Stimulated activated naive CD8-positive, alpha-beta T cell treated with anti-CD3 and anti-CD28 coated beads, Interleukin-15, amount 100 ng/mL, for 72 hours (primary cell): ENCODE measurements at regions not wholly inside any gene's neighbourhood (a gene's known extent, or its start where the extent isn't known, plus 50 kb on each side); places are given as distances from the start of the nearest gene placed in this dataset.

Source experiments
- ATAC-seq: fragments of 150-1000 bp; cut with Tn5 transposase; 2 replicates; pipeline ENCODE4 v1.10.0; 2021; ENCODE audit warnings: mild to moderate bottlenecking, moderate library complexity
- DNase-seq, 2 donors: peaks; one replicate each; pipeline ENCODE4 v3.0.0; 2021 to 2022
- H3K27ac Mint-ChIP-seq, 2 donors: one replicate each; pipeline ENCODE4 v1.8.0; 2022; ENCODE audit warnings: mild to moderate bottlenecking in 2 of 2, mixed read lengths in 2 of 2, moderate library complexity in 2 of 2
- H3K27me3 Mint-ChIP-seq: one replicate; pipeline ENCODE4 v1.8.0; 2022; ENCODE audit warnings: mixed read lengths
- H3K4me1 Mint-ChIP-seq: one replicate; pipeline ENCODE4 v1.8.0; 2022; ENCODE audit warnings: mild to moderate bottlenecking, mixed read lengths
- H3K4me3 Mint-ChIP-seq, 2 donors: one replicate each; pipeline ENCODE4 v1.8.0; 2022; ENCODE audit warnings: mild to moderate bottlenecking in 2 of 2, mixed read lengths in 2 of 2, moderate library complexity in 1 of 2
- H3K9me3 Mint-ChIP-seq, 2 donors: one replicate each; pipeline ENCODE4 v1.8.0; 2022; ENCODE audit warnings: mixed read lengths in 2 of 2

DNA sequence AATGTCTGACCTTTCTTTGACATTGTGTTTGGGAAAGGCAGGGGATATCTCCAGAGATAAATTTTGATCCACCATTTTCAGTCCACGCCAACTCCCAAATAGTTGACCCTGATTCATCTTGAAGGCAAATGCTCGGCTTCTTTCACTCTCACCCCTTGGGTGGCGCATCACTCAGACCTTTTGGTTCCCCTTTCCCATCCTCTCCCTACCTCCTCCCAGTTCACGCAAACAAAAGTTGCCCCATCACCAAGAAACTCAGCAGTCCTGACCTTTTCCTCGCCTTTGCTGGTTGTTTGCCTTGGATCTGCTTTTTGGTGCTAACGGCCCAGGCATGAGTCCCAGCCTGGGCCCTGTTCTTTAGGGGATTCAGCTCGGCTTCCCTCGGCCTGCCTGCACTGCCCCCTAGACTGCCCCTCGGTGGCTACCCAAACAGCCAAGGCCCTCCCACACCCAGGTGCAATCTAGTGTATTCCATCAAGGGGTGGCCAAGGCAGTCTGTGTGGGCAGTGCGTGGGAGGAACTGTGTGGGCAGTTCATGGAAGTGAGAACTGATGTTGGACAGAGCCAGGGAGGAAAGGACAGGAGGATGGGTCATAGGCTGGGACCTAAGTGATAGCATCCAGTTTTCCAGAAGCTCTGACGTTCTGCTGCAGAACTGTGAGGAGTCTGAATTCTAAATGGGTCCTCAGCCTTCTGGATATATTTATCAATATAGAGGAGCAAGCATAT is 255.7 kb downstream of the DLEU7 start:
- Mint-ChIP-seq H3K4me1 (peaks cover 28% of the 10 kb centered on the region), H3K27ac (peak overlapping the region in 1 of 2 donors; percentile 77), H3K9me3 (no peaks in the 10 kb centered on the region), H3K4me3 (no peak overlapping the region), H3K27me3 (no peaks in the 10 kb centered on the region)
- ATAC-seq (no peak), DNase-seq (no peak)

DNA sequence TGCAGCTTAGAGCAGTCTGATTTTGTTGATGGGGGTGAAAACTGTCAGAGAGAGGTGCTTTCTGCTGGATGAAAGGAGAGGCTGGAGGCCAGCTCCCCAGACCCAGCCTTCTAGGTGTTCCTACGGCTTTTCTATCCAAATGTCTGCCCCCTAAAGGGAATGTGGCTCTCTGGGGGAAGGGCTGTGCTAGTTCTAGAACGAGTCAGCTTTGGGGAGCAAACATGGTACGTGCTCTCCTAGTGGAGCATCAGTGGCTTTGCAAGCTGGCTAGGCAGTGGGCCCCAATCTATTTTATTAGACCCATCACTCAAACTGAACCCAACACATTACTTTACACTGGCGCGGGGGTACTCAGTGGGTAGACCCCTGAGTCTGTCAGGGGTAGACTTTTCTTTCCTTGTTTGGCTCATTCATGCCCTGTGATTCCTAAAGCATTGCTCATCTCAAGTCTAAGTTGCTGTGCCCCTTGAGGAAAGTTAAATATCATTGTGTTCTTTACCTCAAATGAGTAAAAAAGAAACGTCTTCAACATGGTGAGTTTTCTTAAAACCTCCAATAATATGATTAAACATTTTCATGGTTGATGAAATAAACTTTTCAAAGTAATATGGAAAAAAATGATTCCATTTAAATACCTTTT is 254.9 kb downstream of the DLEU7 start:
- Mint-ChIP-seq H3K27me3 (no peaks in the 10 kb centered on the region), H3K27ac (no peak overlapping the region), H3K9me3 (no peaks in the 10 kb centered on the region), H3K4me3 (no peak overlapping the region), H3K4me1 (peaks cover 36% of the 10 kb centered on the region)
- DNase-seq: no peak
- no peak for ATAC-seq

DNA sequence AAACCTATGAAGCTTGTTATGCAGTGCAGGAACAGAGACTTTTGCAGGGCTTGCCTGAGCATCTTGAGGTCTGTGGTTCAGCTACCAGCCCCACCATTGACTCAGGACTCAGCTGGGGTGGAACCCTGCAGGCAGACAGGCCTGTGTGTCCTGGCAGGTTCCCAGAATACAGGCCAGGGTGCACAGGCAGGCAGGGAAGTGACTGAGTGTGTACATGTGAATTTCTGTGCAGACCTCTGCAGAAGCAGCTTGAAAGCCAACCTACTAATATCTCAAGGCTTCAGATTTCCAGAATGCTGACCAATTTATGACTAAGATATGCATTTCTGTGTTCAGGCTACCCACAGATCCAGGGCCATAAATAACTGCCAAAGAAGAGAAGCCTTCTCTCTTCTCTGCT is 254.4 kb downstream of the DLEU7 start:
- Mint-ChIP-seq H3K27ac (no peak overlapping the region), H3K9me3 (no peaks in the 10 kb centered on the region), H3K27me3 (no peaks in the 10 kb centered on the region), H3K4me3 (no peak overlapping the region), H3K4me1 (peaks cover 38% of the 10 kb centered on the region)
- DNase-seq (no peak), ATAC-seq (peak; percentile 25)

DNA sequence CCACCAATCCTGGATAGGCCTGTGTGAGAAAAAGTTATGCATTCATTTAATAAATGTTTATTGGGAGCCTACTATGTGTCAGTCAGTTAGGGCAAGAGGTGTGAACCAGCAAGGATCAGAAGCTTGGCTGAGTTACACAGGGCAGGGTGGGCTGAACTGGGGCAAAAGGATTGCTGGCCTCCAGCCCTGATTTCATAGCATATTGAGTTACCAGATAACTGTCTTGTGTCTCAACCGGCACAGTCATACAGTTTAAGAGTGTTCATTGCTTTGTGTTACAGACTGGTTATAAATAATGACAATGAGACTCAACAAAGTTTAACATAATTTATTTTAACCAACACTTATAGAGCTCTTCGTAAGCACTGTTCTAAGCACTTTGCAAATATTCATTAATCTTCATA is 253.8 kb downstream of the DLEU7 start:
- Mint-ChIP-seq H3K27ac (no peak overlapping the region), H3K4me3 (no peak overlapping the region), H3K4me1 (peaks cover 40% of the 10 kb centered on the region), H3K27me3 (no peaks in the 10 kb centered on the region), H3K9me3 (no peaks in the 10 kb centered on the region)
- ATAC-seq (no peak), DNase-seq (no peak)

DNA sequence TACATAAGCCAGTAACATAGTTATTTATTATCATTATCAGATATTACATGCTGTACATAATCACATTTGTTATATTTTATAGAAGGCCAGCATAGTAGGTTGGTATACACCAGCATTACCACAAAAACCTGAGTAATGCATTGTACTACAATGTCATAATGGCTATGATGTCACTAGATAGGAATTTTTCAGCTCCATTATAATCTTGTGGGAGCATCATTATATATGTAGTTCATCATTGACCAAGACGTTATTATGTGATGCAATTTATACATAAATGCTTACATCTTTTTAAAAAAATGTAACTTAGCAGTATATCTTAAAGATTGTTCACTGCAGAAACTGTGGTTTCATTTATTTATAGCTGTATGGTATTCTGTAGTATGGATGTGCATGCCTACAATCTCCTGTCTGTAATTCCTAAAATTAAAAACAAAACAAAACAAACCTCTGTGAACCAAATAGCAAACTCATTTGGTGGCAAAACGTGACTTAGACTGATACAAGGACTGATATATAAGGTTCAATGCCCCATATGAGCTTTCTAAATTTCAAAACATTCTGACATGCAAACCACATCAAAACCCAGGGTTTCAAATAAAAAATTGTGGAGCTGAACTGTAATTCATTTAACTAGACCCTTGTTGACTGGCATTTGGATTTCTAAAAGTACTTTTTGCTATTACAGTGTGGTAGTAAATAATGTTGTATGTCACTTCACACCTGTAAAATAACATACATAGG is 250.9 kb downstream of the DLEU7 start:
- no peak for DNase-seq
- Mint-ChIP-seq H3K27me3 (no peaks in the 10 kb centered on the region), H3K9me3 (no peaks in the 10 kb centered on the region), H3K4me1 (peaks cover 65% of the 10 kb centered on the region), H3K27ac (no peak overlapping the region), H3K4me3 (no peak overlapping the region)
- ATAC-seq: no peak

DNA sequence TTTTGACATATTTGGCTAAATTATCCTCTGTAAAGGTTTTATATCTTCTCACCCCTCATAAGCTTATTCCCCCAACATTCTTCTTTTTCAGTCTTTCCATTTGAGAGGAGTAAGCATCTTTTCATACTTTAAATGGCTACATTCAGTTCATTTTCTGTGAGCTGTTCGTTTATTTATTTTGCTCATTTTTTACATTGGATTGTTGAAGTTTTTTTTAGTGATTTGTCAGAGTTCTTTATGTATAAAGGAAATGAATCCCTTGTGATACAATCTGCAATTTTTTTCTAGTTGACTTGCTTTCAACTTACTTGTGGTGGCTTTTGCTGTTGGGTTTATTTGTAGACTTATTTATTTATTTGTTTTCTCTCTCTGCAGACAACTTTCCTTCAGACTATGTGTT is 250.3 kb downstream of the DLEU7 start:
- Mint-ChIP-seq H3K4me3 (no peak overlapping the region), H3K9me3 (no peaks in the 10 kb centered on the region), H3K27ac (no peak overlapping the region), H3K4me1 (peaks cover 65% of the 10 kb centered on the region), H3K27me3 (no peaks in the 10 kb centered on the region)
- ATAC-seq: no peak
- DNase-seq: no peak

DNA sequence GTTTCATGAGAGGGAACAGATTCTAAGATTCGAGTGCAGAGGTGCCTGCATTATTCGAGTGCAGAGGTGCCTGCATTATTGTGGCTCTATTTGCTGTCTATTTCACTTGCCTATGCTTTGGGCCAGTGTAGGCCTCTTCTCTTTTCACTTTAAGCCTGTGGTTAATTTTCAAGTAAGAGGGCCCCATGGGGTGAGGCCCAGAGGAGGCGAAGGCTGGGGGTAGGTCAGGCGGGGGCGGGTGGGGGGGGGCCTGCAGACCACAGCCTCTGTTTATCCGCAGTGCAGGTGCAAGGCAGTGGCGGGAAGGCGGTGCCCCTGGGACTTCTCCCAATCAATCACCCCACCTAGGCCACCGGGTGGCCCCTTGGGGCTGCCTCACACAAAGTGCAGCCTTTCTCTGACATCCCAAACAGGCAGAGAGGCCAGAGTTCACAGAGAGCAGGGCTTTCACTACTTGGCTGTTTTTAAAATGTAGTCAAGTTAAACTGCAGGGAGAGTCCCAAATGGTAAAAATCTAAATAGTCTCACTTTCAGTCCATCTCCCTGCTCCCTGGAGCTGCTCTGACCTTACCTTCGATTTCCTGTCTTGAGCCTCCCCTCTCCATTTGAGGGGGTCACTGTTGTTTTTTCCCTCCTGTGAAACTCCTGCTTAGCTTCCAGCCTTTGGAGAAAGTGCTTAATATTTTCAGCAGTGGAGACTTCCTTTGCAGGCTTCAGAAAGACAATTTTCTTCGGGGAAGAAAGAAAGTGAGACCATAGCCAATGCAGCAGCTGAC is 249.0 kb downstream of the DLEU7 start:
- DNase-seq (peak; percentile 74 to 77), ATAC-seq (peak; percentile 95)
- Mint-ChIP-seq H3K27ac (peak overlapping the region; percentile 87 to 89), H3K27me3 (no peaks in the 10 kb centered on the region), H3K4me3 (peak overlapping the region; percentile 66 to 72), H3K9me3 (no peaks in the 10 kb centered on the region), H3K4me1 (peaks cover 54% of the 10 kb centered on the region)

DNA sequence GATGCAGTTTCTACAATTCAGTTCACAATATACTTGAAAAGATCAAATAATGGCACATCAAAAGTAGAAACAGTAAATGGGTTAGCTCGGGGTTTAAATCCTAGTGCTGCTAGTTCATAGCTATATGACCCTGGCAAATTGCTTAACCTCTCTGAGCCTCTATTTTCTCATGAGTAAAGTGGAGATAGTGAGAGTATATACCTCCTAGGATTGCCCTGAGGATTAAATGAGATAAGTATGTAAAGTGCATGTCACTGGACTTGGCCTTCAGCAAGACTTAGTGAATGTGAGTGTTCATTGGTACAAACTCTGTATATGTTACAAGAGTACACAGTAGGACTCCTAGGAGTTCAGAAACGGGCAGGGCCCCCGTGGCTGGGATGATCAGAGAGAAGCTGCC is 248.3 kb downstream of the DLEU7 start:
- no peak overlapping the region for H3K27ac Mint-ChIP-seq
- no peak for ATAC-seq
- H3K4me1 Mint-ChIP-seq: peaks cover 55% of the 10 kb centered on the region
- no peaks in the 10 kb centered on the region for H3K27me3 Mint-ChIP-seq
- H3K9me3 Mint-ChIP-seq: no peaks in the 10 kb centered on the region
- peak overlapping the region; percentile 66 to 72 for H3K4me3 Mint-ChIP-seq
- no peak for DNase-seq

DNA sequence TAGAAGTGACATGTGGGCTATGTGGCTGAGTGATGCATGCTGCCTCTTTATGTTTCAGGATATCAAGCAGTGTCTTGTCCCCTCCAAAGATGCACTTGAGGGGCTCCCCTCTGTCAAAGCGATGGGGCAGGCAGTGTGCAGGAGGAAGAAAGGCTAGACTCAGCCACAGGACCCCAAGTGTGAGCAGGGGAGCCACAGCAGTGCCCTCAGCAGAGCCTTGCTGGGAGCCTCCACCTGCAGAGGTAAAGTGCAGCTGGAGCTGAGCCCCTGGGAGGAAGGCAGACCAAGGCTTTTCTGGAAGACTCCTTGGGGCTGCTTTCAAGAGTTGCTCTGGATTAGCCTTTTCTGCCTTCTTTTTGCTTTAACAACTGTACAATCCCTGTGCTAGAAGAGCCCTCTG is 247.3 kb downstream of the DLEU7 start:
- DNase-seq: no peak
- ATAC-seq: no peak
- no peak overlapping the region for H3K4me3 Mint-ChIP-seq
- no peak overlapping the region for H3K27ac Mint-ChIP-seq
- no peaks in the 10 kb centered on the region for H3K27me3 Mint-ChIP-seq
- no peaks in the 10 kb centered on the region for H3K9me3 Mint-ChIP-seq
- H3K4me1 Mint-ChIP-seq: peaks cover 49% of the 10 kb centered on the region

DNA sequence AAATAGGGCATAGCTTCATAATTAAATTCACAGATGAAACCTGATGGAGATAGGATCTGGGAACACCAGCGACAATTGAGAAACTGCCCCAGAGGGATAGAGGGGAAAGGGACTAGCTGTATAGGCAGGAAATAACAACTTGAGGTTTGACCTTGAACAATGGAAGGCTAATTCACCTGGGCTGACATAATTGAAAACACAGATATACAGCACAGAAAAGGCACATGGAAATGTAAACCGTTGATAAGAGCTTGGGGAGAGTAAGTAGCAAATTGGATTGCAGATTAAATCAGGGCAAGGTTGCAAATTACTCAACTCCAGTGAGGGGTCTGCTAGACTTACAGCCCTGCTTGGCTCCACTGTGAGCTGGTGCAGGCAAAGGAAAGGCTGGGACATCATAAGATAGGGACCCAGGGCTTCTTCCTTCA is 246.7 kb downstream of the DLEU7 start:
- no peaks in the 10 kb centered on the region for H3K27me3 Mint-ChIP-seq
- ATAC-seq (no peak), DNase-seq (no peak)
- no peak overlapping the region for H3K4me3 Mint-ChIP-seq
- peaks cover 49% of the 10 kb centered on the region for H3K4me1 Mint-ChIP-seq
- no peaks in the 10 kb centered on the region for H3K9me3 Mint-ChIP-seq
- H3K27ac Mint-ChIP-seq: no peak overlapping the region

DNA sequence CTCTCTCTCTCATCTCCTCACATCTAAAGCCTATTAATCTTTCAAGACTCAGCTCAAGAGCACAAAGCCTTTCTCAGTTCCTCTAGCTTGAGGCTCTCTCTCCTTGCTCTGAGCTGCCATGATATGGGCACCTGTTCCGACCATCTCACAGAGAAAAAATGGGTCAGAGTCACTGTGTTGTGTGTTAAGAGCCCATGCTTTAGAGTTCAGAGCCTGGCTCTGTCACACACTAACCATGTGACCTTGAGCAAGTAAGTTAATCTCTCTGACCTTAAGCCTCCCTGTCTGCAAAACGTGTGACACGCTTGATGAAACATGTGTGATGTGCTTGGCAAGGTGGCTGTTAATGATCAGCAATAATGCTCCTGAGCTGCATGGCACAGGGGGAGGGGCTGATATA is 245.2 kb downstream of the DLEU7 start:
- H3K4me1 Mint-ChIP-seq: peaks cover 40% of the 10 kb centered on the region
- no peaks in the 10 kb centered on the region for H3K27me3 Mint-ChIP-seq
- ATAC-seq (no peak), DNase-seq (no peak)
- no peak overlapping the region for H3K4me3 Mint-ChIP-seq
- H3K27ac Mint-ChIP-seq: peak overlapping the region in 1 of 2 donors; percentile 23
- no peaks in the 10 kb centered on the region for H3K9me3 Mint-ChIP-seq

DNA sequence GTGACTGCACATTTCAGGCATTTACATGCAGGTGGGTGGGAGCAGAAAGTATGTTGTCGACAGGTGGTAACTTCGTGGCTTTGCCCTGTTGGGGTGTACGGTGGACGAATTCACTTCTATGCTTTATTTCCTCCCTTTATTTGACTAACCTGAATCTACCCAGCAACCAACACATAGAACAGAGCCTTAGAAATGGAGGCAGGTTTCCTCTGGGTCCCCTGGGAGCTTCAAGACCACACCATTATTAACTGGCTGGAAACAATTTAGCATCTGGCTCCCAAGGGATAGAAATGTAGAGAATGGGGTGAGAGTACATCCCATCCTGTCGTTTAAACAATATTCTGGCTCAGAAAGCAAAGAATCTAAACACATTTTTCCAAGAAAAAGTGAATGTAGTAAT is 244.4 kb downstream of the DLEU7 start:
- no peaks in the 10 kb centered on the region for H3K9me3 Mint-ChIP-seq
- DNase-seq: no peak
- H3K27me3 Mint-ChIP-seq: no peaks in the 10 kb centered on the region
- no peak for ATAC-seq
- H3K4me3 Mint-ChIP-seq: no peak overlapping the region
- no peak overlapping the region for H3K27ac Mint-ChIP-seq
- H3K4me1 Mint-ChIP-seq: peaks cover 35% of the 10 kb centered on the region

DNA sequence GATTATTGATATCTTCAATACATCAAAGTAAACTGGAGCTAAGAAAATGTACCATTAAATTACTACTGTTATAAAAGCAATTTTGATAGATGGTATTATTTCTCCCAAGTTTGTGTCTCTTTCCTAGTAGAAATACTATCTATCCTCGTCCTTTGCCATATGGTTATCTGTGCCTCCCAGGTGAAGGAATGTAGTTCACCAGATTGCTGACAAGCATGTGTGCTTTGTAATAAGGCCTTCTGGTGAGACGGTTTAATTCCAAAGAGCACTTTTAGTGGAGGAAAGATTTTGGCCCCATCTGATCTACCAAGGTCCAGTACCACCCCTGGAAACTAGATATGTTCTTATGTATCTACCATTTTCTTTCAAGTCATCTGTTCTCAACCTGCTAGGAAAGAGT is 243.6 kb downstream of the DLEU7 start:
- H3K4me3 Mint-ChIP-seq: no peak overlapping the region
- H3K9me3 Mint-ChIP-seq: no peaks in the 10 kb centered on the region
- DNase-seq (no peak), ATAC-seq (no peak)
- H3K27me3 Mint-ChIP-seq: no peaks in the 10 kb centered on the region
- peaks cover 30% of the 10 kb centered on the region for H3K4me1 Mint-ChIP-seq
- no peak overlapping the region for H3K27ac Mint-ChIP-seq

DNA sequence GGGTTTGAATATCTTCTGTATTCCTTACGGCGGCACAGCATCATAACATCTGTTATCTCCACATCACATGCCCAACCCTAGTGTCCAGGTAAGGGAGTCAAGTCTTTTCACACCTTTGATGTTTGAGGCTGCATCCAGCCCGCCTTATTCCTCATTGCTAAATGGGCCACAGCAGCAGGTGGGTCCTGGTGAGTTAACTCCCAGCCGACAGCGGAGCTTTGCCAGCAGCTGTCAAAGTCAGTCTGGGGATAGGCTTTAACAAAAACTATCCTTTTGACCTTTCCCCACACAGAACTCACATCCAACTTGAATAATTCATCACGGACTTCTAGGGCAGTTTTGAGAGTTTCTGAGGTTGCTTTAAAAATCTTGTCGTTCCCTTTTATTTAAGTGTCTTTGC is 235.1 kb downstream of the DLEU7 start:
- ATAC-seq (no peak), DNase-seq (no peak)
- Mint-ChIP-seq H3K9me3 (no peaks in the 10 kb centered on the region), H3K27me3 (peaks cover 33% of the 10 kb centered on the region), H3K27ac (no peak overlapping the region), H3K4me3 (no peak overlapping the region), H3K4me1 (peaks cover 18% of the 10 kb centered on the region)

DNA sequence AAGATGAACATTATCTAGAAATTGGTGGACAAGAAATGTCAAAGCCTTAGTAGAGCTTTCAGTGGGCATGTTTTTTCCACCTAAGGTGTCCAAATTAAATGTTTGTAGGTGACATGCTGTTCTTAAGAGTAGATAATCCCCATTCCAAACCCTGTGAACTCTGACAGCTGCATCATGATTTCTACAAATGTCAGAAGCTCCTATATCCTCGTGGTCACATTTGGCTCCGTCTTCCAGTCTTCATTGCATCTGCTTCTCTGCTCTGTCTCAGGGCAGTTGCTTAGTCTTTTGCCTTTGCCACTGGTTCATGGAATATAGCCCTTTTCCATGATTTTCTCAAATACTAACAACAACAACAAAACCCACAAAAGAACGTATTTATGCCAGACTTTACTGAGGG is 234.5 kb downstream of the DLEU7 start:
- Mint-ChIP-seq H3K9me3 (no peaks in the 10 kb centered on the region), H3K4me3 (no peak overlapping the region), H3K27me3 (peaks cover 33% of the 10 kb centered on the region), H3K4me1 (peaks cover 18% of the 10 kb centered on the region), H3K27ac (no peak overlapping the region)
- DNase-seq (no peak), ATAC-seq (no peak)
